Neural crest cell (in vitro differentiated cells): ENCODE measurements at regions not wholly inside any gene's neighbourhood (a gene's known extent, or its start where the extent isn't known, plus 50 kb on each side); places are given as distances from the start of the nearest gene placed in this dataset.

ENCODE experiments used
- DNase-seq: peaks from one replicate; pipeline ENCODE4 v3.0.0; 2021; ENCODE audit warnings: low read depth, mixed read lengths, low spot score
- H3K27ac Mint-ChIP-seq: one replicate; pipeline ENCODE4 v1.8.0; 2021; ENCODE audit warnings: mild to moderate bottlenecking, mixed read lengths; ENCODE audit not compliant: unreplicated experiment
- H3K27me3 Mint-ChIP-seq: 2 replicates; pipeline ENCODE4 v1.8.0; 2021; ENCODE audit warnings: low read depth, mild to moderate bottlenecking, mixed read lengths
- H3K36me3 Mint-ChIP-seq: 2 replicates; pipeline ENCODE4 v1.8.0; 2021; ENCODE audit warnings: low read depth, mild to moderate bottlenecking, mixed read lengths
- H3K4me1 Mint-ChIP-seq: 2 replicates; pipeline ENCODE4 v1.8.0; 2021; ENCODE audit warnings: mixed read lengths
- H3K4me3 Mint-ChIP-seq: one replicate; pipeline ENCODE4 v1.8.0; 2021; ENCODE audit warnings: mild to moderate bottlenecking, mixed read lengths
- H3K9me3 Mint-ChIP-seq: 2 replicates; pipeline ENCODE4 v1.8.0; 2021; ENCODE audit warnings: mixed read lengths
- CTCF ChIP-seq: fragments of 200-600 bp; sonication (generic); conservative IDR thresholded peaks from 2 replicates; pipeline ENCODE4 v1.5.0; 2021; ENCODE audit warnings: antibody characterized with exemption, mild to moderate bottlenecking

- no peak overlapping the region for H3K4me3 Mint-ChIP-seq
Observed at GRCh38 chr3:118629821-118630220, 404.8 kb downstream of the IGSF11 start.

GRCh38 chr3:118635711-118636110 is 398.9 kb downstream of the IGSF11 start:
- Mint-ChIP-seq H3K27me3 (peaks cover 11% of the 10 kb centered on the region), H3K4me1 (peaks cover 7% of the 10 kb centered on the region)

More at GRCh38 chr3:118629821-118630220, 404.8 kb downstream of the IGSF11 start:
- H3K27ac Mint-ChIP-seq = no peak overlapping the region
- H3K36me3 Mint-ChIP-seq = no peaks in the 10 kb centered on the region
- no peak for TF ChIP-seq CTCF
- H3K4me1 Mint-ChIP-seq = peaks cover 14% of the 10 kb centered on the region
- no peak for DNase-seq
- H3K9me3 Mint-ChIP-seq = no peaks in the 10 kb centered on the region
- no peaks in the 10 kb centered on the region for H3K27me3 Mint-ChIP-seq

GRCh38 chr3:118636841-118637240 is 397.8 kb downstream of the IGSF11 start:
- DNase-seq = no peak
- no peak overlapping the region for H3K27ac Mint-ChIP-seq
- TF ChIP-seq CTCF = peak; percentile 33
- no peaks in the 10 kb centered on the region for H3K36me3 Mint-ChIP-seq
- H3K27me3 Mint-ChIP-seq = peaks cover 11% of the 10 kb centered on the region
- H3K9me3 Mint-ChIP-seq = no peaks in the 10 kb centered on the region
- H3K4me3 Mint-ChIP-seq = no peak overlapping the region
- peaks cover 11% of the 10 kb centered on the region for H3K4me1 Mint-ChIP-seq

More at GRCh38 chr3:118635711-118636110, 398.9 kb downstream of the IGSF11 start:
- Mint-ChIP-seq H3K36me3 (no peaks in the 10 kb centered on the region), H3K27ac (no peak overlapping the region), H3K4me3 (no peak overlapping the region), H3K9me3 (no peaks in the 10 kb centered on the region)
- DNase-seq = no peak
- no peak for TF ChIP-seq CTCF

GRCh38 chr3:118637846-118638245 is 396.8 kb downstream of the IGSF11 start:
- Mint-ChIP-seq H3K36me3 (no peaks in the 10 kb centered on the region), H3K27ac (no peak overlapping the region), H3K27me3 (peaks cover 11% of the 10 kb centered on the region), H3K4me1 (peaks cover 14% of the 10 kb centered on the region), H3K4me3 (no peak overlapping the region), H3K9me3 (no peaks in the 10 kb centered on the region)
- DNase-seq = no peak
- no peak for TF ChIP-seq CTCF

GRCh38 chr3:118641608-118642007 is 393.0 kb downstream of the IGSF11 start:
- no peak for TF ChIP-seq CTCF
- Mint-ChIP-seq H3K4me3 (no peak overlapping the region), H3K27ac (no peak overlapping the region), H3K27me3 (peaks cover 11% of the 10 kb centered on the region), H3K36me3 (no peaks in the 10 kb centered on the region), H3K9me3 (no peaks in the 10 kb centered on the region), H3K4me1 (peaks cover 10% of the 10 kb centered on the region)
- DNase-seq = peak; percentile 38

GRCh38 chr3:118671192-118671591 is 363.5 kb downstream of the IGSF11 start:
- Mint-ChIP-seq H3K27me3 (no peaks in the 10 kb centered on the region), H3K36me3 (no peaks in the 10 kb centered on the region), H3K4me1 (no peaks in the 10 kb centered on the region), H3K4me3 (no peak overlapping the region), H3K9me3 (no peaks in the 10 kb centered on the region), H3K27ac (no peak overlapping the region)
- TF ChIP-seq CTCF = no peak
- no peak for DNase-seq
